HG03097 (cell line): ENCODE measurements at regions not wholly inside any gene's neighbourhood (a gene's known extent, or its start where the extent isn't known, plus 50 kb on each side); places are given as distances from the start of the nearest gene placed in this dataset.
"Not testable (repeated sequence)": the region's sequence is repeated elsewhere in the genome, so short reads cannot be mapped to it uniquely, and the experiment has no call there.

Experiments
- ATAC-seq: cut with Tn5 transposase; IDR thresholded peaks from one replicate; pipeline ENCODE4 v1.9.1; 2021; ENCODE audit not compliant: unreplicated experiment, low FRiP score

DNA sequence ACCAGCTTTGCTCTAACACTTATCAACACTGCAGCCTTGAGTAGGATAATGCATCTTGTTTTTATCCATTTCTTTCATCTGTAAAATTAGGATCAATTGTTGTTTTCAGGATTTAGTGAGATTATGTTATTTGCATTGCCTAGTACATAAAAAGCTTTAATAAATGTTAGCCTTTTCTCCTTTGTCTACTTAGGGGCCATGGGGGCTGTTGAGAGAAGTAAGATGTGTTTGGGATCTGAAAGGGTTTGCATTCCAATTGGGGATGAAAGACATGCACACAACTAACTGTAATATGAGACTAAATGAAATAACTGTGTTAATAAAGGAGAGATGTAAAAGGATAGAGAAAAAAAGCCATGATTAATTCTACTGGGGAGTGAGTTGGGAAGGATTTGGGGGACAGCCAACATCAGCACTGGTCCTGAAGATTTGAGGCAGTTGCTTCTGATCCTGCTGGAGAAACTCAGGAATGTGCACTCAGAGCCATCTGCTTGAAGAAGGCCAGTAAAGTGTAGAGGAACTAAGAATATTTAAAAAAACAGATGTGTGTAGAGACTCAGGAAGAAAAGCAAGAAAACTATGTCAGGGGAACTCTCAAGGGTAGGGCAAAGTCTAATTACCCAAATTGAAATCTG lies 236.3 kb downstream of the OLFM4 start:
- ATAC-seq = no peak

DNA sequence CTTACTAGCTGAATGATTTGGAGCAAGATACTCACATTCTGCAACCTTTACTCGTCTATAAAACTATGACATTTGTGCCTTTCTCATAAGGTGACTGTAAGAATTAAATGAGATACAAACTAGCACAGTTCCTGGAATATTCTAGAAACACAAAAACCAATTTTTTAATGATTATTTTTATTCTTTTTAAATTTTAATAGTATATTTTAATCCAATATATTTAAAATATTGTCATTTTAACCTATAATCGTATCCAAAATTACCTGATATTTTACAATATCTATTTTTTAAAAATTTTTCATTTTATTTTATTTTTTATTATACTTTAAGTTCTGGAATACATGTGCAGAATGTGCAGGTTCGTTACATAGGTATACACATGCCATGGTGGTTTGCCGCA lies 238.1 kb downstream of the OLFM4 start:
- no peak for ATAC-seq

- no peak for ATAC-seq
Observed at GRCh38 chr13:53269634-53270033, 241.0 kb downstream of the OLFM4 start.

DNA sequence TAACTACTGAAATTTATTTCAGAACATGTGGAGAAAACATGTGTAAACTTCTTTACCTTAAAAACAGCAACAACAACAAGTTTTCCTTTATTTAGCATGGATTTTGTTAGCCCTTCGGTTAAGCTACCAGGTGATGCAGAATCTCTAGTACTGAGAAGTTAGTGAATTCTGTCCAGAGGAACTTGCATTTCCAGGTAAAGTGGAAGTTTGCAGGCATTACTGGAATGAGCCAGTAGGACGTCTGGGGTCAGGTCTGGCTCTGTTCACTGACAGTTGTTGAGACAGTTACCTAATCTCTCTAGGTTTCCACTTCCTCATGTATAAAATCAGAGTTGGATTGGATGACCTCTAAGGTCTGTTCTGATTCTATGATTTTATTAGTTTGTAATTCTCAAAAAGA lies 244.3 kb downstream of the OLFM4 start:
- no peak for ATAC-seq

- ATAC-seq = no peak
Observed at GRCh38 chr13:53276265-53276664, 247.7 kb downstream of the OLFM4 start.

DNA sequence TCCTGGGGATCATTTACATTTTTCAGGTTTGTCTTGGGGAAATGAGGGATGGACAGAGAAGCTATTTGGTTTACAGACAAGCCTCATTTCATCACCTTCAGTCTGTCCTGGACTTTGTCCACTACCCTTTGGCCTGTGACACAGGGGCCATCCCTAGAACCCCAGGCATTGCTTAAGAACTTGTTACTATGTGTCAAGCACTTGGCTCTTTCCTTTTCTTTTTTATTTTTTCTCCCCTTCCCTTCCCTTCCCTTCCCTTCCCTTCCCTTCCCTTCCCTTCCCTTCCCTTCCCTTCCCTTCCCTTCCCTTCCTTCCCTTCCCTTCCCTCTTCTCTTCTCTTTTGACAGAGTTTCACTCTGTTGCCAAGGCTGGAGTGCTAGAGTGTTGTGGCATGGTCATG lies 253.1 kb downstream of the OLFM4 start:
- ATAC-seq = no peak

GRCh38 chr13:53285896-53286430 lies 257.4 kb downstream of the OLFM4 start:
- ATAC-seq = no peak

GRCh38 chr13:53298396-53298795 lies 269.8 kb downstream of the OLFM4 start:
- ATAC-seq = no peak

DNA sequence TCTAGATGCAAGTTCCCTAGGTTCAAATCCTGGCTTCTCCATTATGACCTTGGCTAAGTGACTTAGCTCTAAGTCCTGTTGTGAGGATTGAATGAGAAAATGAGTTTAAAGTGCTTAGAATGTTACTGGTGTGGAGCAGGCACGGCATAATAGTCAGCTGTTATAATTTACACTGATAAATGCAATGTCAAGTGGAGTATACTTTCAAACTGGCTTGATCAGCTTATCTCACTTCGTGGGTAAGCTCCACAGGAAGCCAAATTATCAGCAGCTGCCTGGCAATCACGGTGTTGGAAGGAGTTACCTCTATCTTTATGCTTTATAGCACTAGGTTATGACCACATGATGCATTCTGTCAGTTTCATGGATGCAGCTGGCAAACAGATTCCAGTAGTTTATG lies 272.8 kb downstream of the OLFM4 start:
- ATAC-seq = no peak

DNA sequence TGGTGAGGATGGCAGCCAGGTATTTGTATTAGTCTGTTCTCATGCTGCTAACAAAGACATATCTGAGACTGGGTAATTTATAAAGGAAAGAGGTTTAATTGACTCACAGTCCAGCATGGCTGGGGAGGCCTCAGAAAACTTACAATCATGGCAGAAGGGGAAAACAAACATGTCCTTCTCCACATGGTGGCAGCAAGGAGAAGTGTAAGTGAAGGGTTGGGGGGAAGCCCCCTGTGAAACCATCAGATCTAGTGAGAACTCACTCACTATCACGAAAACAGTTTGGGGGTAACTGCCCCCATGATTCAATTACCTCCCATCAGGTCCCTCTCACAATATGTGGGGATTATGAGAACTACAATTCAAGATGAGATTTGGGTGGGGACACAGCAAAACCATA lies 276.8 kb downstream of the OLFM4 start:
- ATAC-seq = not testable (repeated sequence)

DNA sequence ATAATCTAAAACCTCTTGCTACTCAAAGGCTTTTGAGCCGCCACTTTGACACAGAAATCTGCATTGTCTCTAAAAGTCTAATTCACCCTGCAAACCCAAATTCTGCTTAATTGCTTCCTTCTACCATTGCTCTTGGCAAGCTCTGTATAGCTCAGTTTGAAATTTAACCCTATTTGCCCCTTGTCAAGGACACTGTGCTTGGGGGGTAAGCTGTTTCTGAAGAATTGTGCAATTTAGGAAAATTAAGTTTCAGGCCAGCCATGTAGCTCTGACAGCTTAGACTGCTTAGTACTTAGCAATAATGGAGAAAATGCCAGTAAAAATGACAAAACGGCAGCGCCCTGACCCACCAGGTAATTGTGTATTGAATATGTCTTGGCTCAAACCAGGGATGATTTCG lies 282.2 kb downstream of the OLFM4 start:
- no peak for ATAC-seq

GRCh38 chr13:53311561-53311960 lies 282.9 kb downstream of the OLFM4 start:
- ATAC-seq = no peak

- no peak for ATAC-seq
Observed at GRCh38 chr13:53321296-53321801, 292.7 kb downstream of the OLFM4 start.

DNA sequence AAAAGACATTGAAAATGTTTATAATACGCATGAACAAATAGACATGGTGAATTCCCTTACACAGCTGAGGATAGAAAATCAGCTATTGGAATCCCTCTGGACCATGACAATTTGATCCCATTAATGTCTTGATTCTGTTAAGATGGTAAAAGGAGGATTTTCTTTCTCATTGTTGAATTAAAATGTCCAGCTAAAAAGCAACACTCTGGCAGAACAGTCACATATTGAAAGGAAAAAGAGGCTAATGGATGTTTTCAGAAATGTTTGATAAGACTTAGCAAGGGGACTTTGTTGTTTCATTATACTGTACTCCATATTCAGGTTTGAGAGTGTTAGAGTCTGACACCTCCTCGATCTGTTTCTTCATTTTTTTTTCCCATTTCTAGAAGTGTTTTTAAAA lies 296.0 kb downstream of the OLFM4 start:
- ATAC-seq = no peak

DNA sequence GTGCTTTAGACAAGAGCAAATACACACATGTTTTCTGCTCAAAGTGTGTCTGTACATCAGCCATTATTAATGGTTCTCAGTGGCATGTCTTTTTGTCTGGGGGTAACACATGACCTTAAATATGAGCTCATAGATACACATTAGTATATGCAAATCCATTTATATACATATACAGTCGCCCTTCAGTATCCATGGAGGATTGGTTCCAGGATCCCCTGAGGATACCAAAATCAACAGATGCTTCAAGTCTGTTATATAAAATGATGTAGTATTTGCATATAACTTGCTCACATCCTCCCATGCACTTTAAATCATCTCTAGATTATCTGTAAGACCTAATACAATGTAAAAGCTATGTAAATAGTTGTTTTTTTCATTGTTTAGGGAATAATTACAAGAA lies 298.1 kb downstream of the OLFM4 start:
- ATAC-seq = no peak

DNA sequence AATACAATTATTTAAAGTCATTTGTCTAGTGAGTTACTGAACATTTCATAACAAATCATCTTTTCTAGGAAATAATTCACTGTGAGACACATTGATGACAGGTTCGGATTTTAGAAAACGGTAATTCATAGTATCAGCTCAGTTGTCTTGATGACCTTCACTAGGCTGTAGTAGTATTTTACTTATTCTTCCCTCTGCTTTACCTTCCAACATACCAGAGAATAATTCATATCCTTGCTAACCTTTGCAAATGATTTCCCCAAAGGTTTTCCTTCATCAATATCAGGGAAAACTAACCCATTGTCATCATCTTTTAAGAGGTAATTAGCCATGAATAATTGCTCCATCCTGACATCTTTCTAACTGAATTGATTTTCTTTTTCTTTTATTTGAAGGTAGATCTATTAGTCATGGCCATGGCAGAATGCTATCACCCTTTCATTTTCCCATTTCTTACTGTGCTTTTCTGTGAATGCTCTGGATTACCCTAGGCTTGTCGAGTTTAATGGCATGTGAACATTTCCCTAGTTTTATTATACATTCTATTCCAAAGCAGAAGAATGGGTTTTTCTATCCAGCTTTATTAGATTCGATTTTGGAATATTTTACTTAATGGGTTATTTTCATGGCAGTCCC lies 299.2 kb downstream of the OLFM4 start:
- ATAC-seq = no peak

- ATAC-seq = no peak
Observed at GRCh38 chr13:53336441-53337160, 308.0 kb downstream of the OLFM4 start.

- ATAC-seq = no peak
Observed at GRCh38 chr13:53338760-53339159, 310.1 kb downstream of the OLFM4 start.

DNA sequence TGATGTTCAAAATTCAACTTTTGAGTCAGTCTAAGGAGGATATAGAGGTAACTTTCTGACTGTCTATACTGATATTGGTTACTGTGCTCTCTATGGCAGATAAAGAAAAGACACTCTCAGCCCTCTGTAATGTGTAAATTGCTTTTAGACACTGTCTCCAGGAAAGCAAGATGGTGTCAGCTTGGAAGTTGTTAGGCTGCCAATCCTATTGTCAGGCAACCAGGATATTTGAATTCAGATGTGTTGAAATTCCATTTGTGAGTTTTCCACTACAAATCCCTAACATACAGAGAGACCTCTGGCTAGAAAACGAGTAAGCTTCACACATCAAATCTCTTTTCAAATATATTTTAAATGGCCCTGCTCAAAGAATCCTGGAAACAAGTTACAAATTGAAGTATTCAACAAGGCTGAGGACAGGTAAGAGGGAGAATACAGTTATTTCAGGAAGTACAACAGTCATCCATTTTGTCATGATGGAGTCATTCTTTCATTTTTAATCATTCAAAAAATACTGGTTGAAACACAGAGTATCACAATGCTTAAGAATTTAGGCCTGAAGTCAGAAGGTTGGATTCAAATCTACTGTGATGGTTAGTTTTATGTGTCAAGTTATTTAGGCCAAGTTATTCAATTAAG lies 312.0 kb downstream of the OLFM4 start:
- ATAC-seq = no peak

DNA sequence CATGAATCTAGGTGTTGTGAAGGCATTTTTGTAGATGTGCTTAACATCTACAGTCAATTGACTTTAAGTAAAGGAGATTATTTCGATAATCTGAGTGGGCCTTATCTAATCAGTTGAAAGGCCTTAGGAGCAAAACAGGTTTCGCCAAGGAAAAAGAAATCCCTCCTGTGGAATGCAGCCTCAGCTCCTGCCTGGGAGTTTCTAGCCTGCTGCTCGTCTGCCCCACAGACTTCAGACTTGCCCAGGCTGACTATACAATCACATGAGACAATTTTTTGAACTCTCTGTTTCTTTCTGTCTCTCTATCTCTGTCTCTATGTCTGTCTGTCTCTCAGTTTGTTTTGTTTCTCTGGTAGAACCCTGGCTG lies 312.5 kb downstream of the OLFM4 start:
- ATAC-seq = no peak
